DOHH2 (cell line): ENCODE measurements at regions not wholly inside any gene's neighbourhood (a gene's known extent, or its start where the extent isn't known, plus 50 kb on each side); places are given as distances from the start of the nearest gene placed in this dataset.

Experiments
- CTCF ChIP-seq: fragments of 200-600 bp; sonication (generic); IDR thresholded peaks from one replicate; pipeline ENCODE4 v1.5.1; 2014; ENCODE audit warnings: antibody characterized with exemption, mild to moderate bottlenecking, low read depth, low read length; ENCODE audit not compliant: poor library complexity, severe bottlenecking
- EZH2phosphoT487 ChIP-seq: fragments of 200-600 bp; sonication (generic); IDR thresholded peaks from 2 replicates; pipeline ENCODE4 v1.6.1; 2017; ENCODE audit warnings: borderline replicate concordance, mild to moderate bottlenecking, antibody characterized with exemption, low read length, moderate library complexity, mixed read lengths

DNA sequence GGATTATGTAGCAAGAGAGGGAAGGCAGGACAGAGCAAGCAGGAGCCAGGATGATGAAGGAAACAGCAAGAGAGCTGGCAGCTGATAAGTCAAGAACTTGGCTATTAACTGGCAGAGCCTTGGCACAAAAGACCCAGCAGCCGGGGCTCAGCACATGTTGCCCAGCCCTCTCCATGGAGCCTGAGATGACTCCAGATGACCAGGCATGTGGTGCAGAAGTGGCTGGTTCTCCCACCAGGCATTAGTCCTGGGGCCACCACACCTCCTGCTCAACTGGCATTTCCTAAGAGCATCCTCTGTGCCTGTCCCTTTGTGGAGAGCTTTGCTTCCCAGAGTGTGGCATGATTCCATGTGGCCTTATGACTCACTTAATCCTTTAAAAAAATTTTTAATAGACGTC lies 522.6 kb downstream of the MN1 start:
- TF ChIP-seq CTCF (no peak), EZH2phosphoT487 (no peak)
